Psoas muscle (tissue), 7 donors: ENCODE measurements at regions not wholly inside any gene's neighbourhood (a gene's known extent, or its start where the extent isn't known, plus 50 kb on each side); places are given as distances from the start of the nearest gene placed in this dataset.

Experiments
- ATAC-seq, 4 donors: fragments of 200-7000 bp; cut with Tn5 transposase; one replicate each; pipeline ENCODE4 v1.9.1; 2020; ENCODE audit warnings: moderate library complexity in 3 of 4, mild to moderate bottlenecking in 2 of 4
- DNase-seq, 2 donors: peaks; one replicate each; pipeline ENCODE4 v3.0.0-alpha.2; 2020
- H3K27ac ChIP-seq: fragments of 200-600 bp; one replicate; pipeline ENCODE4 v1.8.0; 2022
- H3K27me3 ChIP-seq, 3 donors: fragments of 200-600 bp in 1 of 3; one replicate each; pipeline versions ENCODE4 v1.6.1 to v1.8.0; 2013 to 2022; ENCODE audit warnings: low read length in 2 of 3, mild to moderate bottlenecking in 2 of 3, moderate library complexity in 1 of 3; ENCODE audit not compliant: insufficient read depth in 3 of 3
- H3K36me3 ChIP-seq, 2 donors: fragments of 200-600 bp in 1 of 2; one replicate each; pipeline versions ENCODE4 v1.6.1 to v1.8.0; 2013 to 2022; ENCODE audit warnings: low read depth in 1 of 2, mild to moderate bottlenecking in 1 of 2, moderate library complexity in 1 of 2; ENCODE audit not compliant: insufficient read depth in 1 of 2
- H3K4me1 ChIP-seq: fragments of 200-600 bp; one replicate; pipeline ENCODE4 v1.8.0; 2022
- H3K4me3 ChIP-seq: fragments of 200-600 bp; one replicate; pipeline ENCODE4 v1.8.0; 2022; ENCODE audit warnings: mild to moderate bottlenecking
- H3K9me3 ChIP-seq: fragments of 200-600 bp; one replicate; pipeline ENCODE4 v1.8.0; 2022
- WGBS, 3 donors: extraction: QIAGEN DNeasy Blood & Tissue Kit; methylation state at CpG; one replicate each; pipeline versions ENCODE4 v1.1.6 to v1.1.7; 2013; 5-methylcytosine and 5-hydroxymethylcytosine counted together
- intact Hi-C, 2 donors: fragments of 100-400 bp; cut with DNase I; formaldehyde crosslinking; loops; one replicate each; pipeline versions ENCODE4 v1.11.0 to v1.14.2; 2022
- TF ChIP-seq, protein P1 (sequence below): fragments of 200-600 bp; IDR thresholded peaks from one replicate; pipeline ENCODE4 v1.8.0; 2022; ENCODE audit warnings: antibody characterized with exemption
- donor health status: healthy with polysubstance abuse.
- donor health status: DM: no; HTN: no; CAD: no; lungs with moderate emphysema.
- donor health status: Bipolar disorder and iron deficiency.
- donor health status: healthy.
- donor health status: DM: yes; HTN: yes; CAD: no.
- donor health status: DM: no; HTN: no; CAD: no.
- donor health status: DM: yes; HTN: yes; CAD: no.

DNA sequence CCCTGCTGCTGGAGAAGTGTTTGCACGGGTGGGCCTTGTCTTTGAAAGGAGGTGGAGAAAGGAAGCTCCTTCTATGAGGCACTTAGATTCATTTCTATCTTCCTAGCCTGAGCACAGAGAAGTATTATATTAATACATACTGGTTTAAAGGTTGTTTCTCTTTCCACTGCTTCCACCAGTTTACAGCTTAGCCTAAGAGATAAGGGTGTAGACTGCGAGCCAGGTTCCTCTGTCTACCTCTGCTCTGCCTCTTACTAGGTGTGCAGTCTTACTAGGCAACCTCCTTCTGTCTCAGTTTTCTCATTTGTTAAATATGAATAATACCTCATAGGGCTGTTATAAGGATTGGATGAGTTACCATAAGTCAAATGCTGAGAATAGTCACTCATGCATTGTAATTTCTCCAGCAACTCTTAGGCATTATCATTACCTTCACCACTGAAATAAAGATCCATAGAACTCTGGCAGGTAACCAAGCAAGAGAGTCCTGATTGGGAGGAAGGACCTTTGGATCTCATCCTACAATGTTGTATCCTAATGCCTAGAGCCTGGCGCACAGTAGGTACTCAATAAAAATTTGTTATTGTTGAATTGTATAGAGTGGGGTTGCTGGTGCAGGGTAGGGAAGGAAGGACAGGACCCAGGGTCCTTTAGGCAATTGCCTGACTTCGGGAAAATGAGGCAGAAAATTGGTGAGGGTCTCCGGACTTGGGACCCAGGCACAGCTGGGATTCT, 95.1 kb downstream of the TBX19 start:
- 90 to 96% (median 91%) methylated on average over 5 of the region's 5 CpGs for WGBS, 3 donors
- no peaks in the 10 kb centered on the region for H3K9me3 ChIP-seq
- no peaks in the 10 kb centered on the region for H3K27me3 ChIP-seq
- H3K27ac ChIP-seq = no peak overlapping the region
- intact Hi-C loops = no loop called here
- no peak overlapping the region for H3K4me3 ChIP-seq
- H3K4me1 ChIP-seq = no peaks in the 10 kb centered on the region
- no peaks in the 10 kb centered on the region for H3K36me3 ChIP-seq
- DNase-seq (no peak), ATAC-seq (no peak)
- TF ChIP-seq, protein P1, sequence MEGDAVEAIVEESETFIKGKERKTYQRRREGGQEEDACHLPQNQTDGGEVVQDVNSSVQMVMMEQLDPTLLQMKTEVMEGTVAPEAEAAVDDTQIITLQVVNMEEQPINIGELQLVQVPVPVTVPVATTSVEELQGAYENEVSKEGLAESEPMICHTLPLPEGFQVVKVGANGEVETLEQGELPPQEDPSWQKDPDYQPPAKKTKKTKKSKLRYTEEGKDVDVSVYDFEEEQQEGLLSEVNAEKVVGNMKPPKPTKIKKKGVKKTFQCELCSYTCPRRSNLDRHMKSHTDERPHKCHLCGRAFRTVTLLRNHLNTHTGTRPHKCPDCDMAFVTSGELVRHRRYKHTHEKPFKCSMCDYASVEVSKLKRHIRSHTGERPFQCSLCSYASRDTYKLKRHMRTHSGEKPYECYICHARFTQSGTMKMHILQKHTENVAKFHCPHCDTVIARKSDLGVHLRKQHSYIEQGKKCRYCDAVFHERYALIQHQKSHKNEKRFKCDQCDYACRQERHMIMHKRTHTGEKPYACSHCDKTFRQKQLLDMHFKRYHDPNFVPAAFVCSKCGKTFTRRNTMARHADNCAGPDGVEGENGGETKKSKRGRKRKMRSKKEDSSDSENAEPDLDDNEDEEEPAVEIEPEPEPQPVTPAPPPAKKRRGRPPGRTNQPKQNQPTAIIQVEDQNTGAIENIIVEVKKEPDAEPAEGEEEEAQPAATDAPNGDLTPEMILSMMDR = no peak

DNA sequence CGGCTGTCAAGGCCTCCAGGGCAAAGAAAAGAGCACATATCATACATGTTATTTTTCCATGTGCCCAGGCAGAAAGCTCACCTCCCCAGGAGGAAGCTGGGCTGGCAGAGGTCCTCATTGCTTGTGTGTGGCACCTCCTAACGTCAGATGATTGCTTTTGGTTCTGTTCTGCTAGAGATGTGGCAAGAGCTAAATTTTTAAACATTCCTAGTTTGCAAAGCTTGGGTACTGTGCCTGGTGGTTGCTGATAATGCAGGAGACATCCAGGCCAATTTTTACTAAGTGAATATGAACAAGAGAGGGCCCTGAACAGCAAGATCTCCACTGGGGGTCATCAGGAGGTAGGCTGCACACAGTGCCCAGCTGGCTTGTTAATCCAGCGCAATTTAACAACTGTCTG, 93.9 kb downstream of the TBX19 start:
- no peak overlapping the region for H3K27ac ChIP-seq
- no peaks in the 10 kb centered on the region for H3K9me3 ChIP-seq
- H3K27me3 ChIP-seq = no peaks in the 10 kb centered on the region
- H3K4me3 ChIP-seq = no peak overlapping the region
- DNase-seq (no peak), ATAC-seq (no peak)
- H3K36me3 ChIP-seq = no peaks in the 10 kb centered on the region
- H3K4me1 ChIP-seq = no peaks in the 10 kb centered on the region
- 77 to 92% (median 90%) methylated on average over 3 of the region's 3 CpGs for WGBS, 3 donors
- TF ChIP-seq, protein P1 = no peak
- intact Hi-C loops = no loop called here

DNA sequence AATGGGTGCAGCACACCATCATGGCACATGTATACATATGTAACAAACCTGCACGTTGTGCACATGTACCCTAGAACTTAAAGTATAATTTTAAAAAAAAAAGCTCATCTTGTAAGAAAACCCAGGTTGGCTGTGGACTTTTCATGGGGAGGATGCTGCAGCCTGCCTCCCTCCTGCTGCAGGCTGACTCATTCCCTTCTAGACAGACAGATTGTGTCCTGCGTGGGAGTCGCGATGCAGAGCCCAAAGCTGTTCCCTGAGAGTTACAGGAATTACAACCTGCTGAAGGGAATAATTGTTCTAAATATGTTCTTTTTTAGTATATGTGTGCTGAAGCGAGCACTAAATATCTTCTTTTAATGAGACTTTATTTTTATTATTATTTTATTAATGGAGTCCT, 93.2 kb downstream of the TBX19 start:
- H3K27me3 ChIP-seq = no peaks in the 10 kb centered on the region
- ATAC-seq = no peak
- intact Hi-C loops = no loop called here
- H3K4me3 ChIP-seq = no peak overlapping the region
- H3K36me3 ChIP-seq = no peaks in the 10 kb centered on the region
- no peak overlapping the region for H3K27ac ChIP-seq
- WGBS, 3 donors = 86 to 92% (median 91%) methylated on average over 5 of the region's 5 CpGs
- DNase-seq = no peak
- no peaks in the 10 kb centered on the region for H3K9me3 ChIP-seq
- H3K4me1 ChIP-seq = no peaks in the 10 kb centered on the region
- TF ChIP-seq, protein P1 = no peak

DNA sequence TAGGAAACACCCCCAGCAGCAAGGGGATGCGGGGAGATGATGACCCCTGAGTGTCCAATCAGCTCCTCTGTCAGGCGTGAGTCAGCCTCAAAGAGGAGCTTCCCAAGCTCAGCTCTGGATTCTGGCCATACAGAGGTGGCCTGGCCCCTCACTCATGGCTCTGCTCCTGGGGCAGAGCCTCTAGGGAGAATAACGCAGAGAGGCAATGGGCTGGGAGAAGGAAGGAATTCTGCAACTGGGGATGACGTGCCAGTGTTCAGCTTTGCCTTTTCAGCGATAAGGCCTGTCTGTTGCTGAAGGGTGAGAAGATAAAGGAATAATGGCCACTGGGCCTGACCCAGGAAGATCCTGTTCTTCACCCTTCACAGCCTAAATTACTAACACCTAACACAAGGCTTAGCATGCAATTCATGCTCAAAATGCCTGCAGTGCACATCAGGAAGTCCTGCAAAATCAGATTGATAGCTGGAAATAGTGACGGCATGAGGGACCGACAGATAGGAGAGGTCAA, 92.2 kb downstream of the TBX19 start:
- intact Hi-C loops = no loop called here
- TF ChIP-seq, protein P1 = no peak
- WGBS, 3 donors = 72 to 78% (median 73%) methylated on average over 7 of the region's 7 CpGs
- no peaks in the 10 kb centered on the region for H3K36me3 ChIP-seq
- no peaks in the 10 kb centered on the region for H3K27me3 ChIP-seq
- H3K9me3 ChIP-seq = no peaks in the 10 kb centered on the region
- DNase-seq (no peak), ATAC-seq (no peak)
- H3K27ac ChIP-seq = no peak overlapping the region
- H3K4me3 ChIP-seq = no peak overlapping the region
- H3K4me1 ChIP-seq = no peaks in the 10 kb centered on the region

DNA sequence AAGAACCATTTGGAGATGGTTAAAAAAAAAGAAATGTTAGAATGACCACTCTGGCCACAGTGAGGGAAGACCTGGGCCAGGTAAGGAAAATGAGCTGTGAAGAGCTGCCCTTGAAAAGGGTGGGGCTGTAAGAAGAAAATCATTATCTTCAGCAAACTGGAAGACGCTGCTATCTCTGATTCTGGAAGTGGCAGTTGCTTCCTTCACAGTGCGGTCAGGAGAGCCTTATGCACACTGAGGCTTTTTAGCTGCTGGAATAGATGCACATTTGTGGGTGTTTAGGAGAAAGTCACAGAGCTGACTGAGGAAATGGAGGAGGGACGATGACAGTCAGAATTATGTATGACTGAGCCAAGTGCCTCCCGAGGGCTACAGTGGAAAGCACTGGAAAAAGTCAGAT, 91.6 kb downstream of the TBX19 start:
- Histone ChIP-seq H3K4me3 (no peak overlapping the region), H3K4me1 (no peaks in the 10 kb centered on the region), H3K27ac (no peak overlapping the region), H3K27me3 (no peaks in the 10 kb centered on the region), H3K36me3 (no peaks in the 10 kb centered on the region), H3K9me3 (no peaks in the 10 kb centered on the region)
- intact Hi-C loops = no loop called here
- DNase-seq (no peak), ATAC-seq (no peak)
- WGBS, 3 donors = 58 to 79% (median 73%) methylated on average over 4 of the region's 4 CpGs
- TF ChIP-seq, protein P1 = no peak
